GM12891 (cell line): ENCODE measurements at regions not wholly inside any gene's neighbourhood (a gene's known extent, or its start where the extent isn't known, plus 50 kb on each side); places are given as distances from the start of the nearest gene placed in this dataset.

Experiments used
- POLR2A ChIP-seq: IDR thresholded peaks from 2 replicates; pipeline ENCODE4 v1.6.1; 2011; ENCODE audit warnings: low read depth, low read length, control low read depth
- POLR2AphosphoS5 ChIP-seq: IDR thresholded peaks from 2 replicates; pipeline ENCODE4 v1.6.1; 2011; ENCODE audit warnings: low read depth, low read length, control low read depth

DNA sequence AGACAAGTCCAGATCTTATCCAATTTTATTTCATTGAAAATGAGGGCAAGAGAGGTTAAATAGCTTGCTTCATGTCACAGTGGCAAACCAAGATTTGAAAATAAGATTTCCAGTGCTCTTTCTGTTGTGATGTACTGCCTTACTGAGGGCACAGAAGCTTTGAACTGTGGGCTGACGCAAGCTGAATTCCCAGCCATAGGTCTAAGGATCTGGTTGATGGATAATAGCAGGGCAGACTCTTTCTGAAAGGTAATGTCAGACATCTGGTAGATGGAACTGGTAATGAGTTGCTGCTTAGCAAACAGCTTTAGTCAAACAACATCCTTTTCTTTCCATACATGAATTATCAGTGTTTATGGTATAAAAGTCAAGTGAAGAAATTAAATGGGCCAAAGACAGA lies 193.9 kb upstream of the RASGEF1B start:
- TF ChIP-seq POLR2A = no peak
- no peak for TF ChIP-seq POLR2AphosphoS5
